ENCODE measurements at regions not wholly inside any gene's neighbourhood (a gene's known extent, or its start where the extent isn't known, plus 50 kb on each side); places are given as distances from the start of the nearest gene placed in this dataset.

- peak; percentile 11 for DNase-seq (ENCODE audit: low spot score)
Measured at GRCh38 chr20:63116412-63117106, 99.4 kb downstream of the YTHDF1 start.

GRCh38 chr20:63115651-63116411 is 100.1 kb downstream of the YTHDF1 start:
- DNase-seq (ENCODE audit: low spot score), result no peak

GRCh38 chr20:63114693-63115311 is 101.1 kb downstream of the YTHDF1 start:
- no peak for DNase-seq (ENCODE audit: low spot score)

- no peak for DNase-seq (ENCODE audit: low spot score)
Measured at GRCh38 chr20:63114006-63114692, 101.8 kb downstream of the YTHDF1 start.

GRCh38 chr20:63112491-63113219 is 103.3 kb downstream of the YTHDF1 start:
- DNase-seq (ENCODE audit: low spot score), result no peak

GRCh38 chr20:63108247-63108646 is 101.5 kb upstream of the BHLHE23 start:
- no peak for DNase-seq (ENCODE audit: low spot score)

GRCh38 chr20:63107449-63108200 is 100.9 kb upstream of the BHLHE23 start:
- no peak for DNase-seq (ENCODE audit: low spot score)

GRCh38 chr20:63106765-63107448 is 100.1 kb upstream of the BHLHE23 start:
- DNase-seq (ENCODE audit: low spot score), result no peak

- peak; percentile 39 for DNase-seq (ENCODE audit: low spot score)
Measured at GRCh38 chr20:63106108-63106764, 99.5 kb upstream of the BHLHE23 start.

GRCh38 chr20:63105211-63106107 is 98.7 kb upstream of the BHLHE23 start:
- no peak for DNase-seq (ENCODE audit: low spot score)

- DNase-seq (ENCODE audit: low spot score), result no peak
Measured at GRCh38 chr20:63104312-63105181, 97.8 kb upstream of the BHLHE23 start.

- no peak for DNase-seq (ENCODE audit: low spot score)
Measured at GRCh38 chr20:63103402-63104311, 96.9 kb upstream of the BHLHE23 start.

- peak; percentile 17 for DNase-seq (ENCODE audit: low spot score)
Measured at GRCh38 chr20:63102721-63103375, 96.1 kb upstream of the BHLHE23 start.

- peak; percentile 45 for DNase-seq (ENCODE audit: low spot score)
Measured at GRCh38 chr20:63101781-63102720, 95.3 kb upstream of the BHLHE23 start.
